SK-N-DZ (cell line): ENCODE measurements at regions not wholly inside any gene's neighbourhood (a gene's known extent, or its start where the extent isn't known, plus 50 kb on each side); places are given as distances from the start of the nearest gene placed in this dataset.

Source experiments
- DNase-seq: peaks from one replicate; pipeline ENCODE4 v3.0.0-alpha.2; 2015; ENCODE audit warnings: low spot score

- no peak for DNase-seq
Observed at GRCh38 chr5:92808474-92808873, 772.5 kb downstream of the NR2F1-AS1 start.

GRCh38 chr5:92807085-92807484 is 773.9 kb downstream of the NR2F1-AS1 start:
- DNase-seq = no peak

DNA sequence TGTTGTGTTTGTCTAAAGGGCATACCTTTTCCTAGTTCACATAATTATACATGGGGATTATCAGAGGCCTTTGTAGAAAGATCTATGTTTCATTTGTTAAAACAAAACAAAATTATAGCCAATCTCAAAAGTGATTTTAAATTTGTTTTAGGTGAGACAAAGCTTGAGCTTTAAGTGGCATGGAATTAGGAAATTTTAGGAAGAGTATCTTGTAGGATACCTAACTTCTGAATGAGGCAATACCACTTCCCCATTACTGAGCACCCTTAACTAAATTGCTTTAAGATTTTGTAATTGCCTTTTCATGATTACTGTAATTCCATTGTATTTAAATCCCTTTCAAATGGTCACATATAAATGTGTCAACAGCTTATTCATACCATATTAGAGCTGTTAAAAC is 775.6 kb downstream of the NR2F1-AS1 start:
- DNase-seq = no peak

- DNase-seq = no peak
Observed at GRCh38 chr5:92801911-92802310, 779.1 kb downstream of the NR2F1-AS1 start.

GRCh38 chr5:92800365-92800764 is 780.7 kb downstream of the NR2F1-AS1 start:
- no peak for DNase-seq

DNA sequence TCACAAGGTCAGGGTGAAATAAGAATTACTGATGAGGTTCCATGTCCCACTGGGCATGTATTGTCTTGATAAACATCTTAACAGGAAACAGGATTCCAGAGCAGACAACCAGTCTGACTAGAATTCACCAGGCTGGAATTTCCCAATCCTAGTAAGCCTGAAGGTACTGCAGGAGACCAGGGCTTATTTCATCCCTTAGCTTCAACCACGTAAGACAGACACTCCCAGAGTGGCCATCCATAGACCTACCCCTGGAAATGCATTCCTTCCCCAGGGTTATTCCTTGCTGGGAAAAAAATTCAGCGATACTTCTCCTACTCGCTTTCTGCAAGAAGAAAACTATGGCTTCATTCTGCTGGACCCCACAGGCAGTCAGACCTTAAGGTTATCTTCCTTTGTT is 785.4 kb downstream of the NR2F1-AS1 start:
- DNase-seq = no peak

- no peak for DNase-seq
Observed at GRCh38 chr5:92780057-92780456, 801.0 kb downstream of the NR2F1-AS1 start.

DNA sequence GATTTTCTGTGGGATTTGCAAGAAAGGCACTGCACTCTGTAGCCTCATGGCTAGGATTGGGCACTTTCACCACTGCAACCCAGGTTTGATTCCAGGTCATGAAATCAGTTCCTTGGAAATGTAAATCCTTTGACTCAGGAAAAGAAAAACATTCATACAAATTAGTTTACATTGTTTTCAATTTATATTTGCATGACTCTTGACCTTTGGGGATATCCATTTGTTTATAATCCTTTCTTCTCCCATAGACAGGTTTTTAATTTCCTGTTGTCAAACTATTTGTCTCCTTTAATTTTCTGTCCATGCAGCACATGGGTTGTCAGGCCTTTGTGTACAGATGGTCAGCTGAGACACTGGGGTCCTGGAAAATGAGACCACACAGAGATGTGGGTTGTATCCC is 801.5 kb downstream of the NR2F1-AS1 start:
- no peak for DNase-seq

GRCh38 chr5:92778261-92778660 is 802.8 kb downstream of the NR2F1-AS1 start:
- DNase-seq = no peak

- DNase-seq = no peak
Observed at GRCh38 chr5:92777421-92777820, 803.6 kb downstream of the NR2F1-AS1 start.

- no peak for DNase-seq
Observed at GRCh38 chr5:92775711-92776615, 805.1 kb downstream of the NR2F1-AS1 start.

DNA sequence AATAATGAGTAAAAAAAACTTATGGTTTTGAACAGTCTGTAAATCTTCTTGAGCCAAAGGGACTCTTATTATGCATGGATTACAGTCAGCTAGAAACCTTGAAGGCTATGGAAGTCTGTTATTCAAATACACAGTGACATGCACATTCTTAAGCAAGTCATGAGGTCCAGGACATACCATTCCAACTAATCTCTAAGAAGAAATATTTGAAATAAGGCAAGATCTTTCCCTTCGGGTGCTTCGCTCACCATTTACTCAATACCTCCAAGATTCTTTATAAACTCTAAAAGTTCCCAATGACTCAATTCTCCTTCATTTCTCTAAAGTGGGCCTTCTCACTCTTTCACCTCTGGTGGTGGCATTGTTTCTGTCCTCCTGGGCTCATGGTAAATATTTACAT is 811.0 kb downstream of the NR2F1-AS1 start:
- no peak for DNase-seq

GRCh38 chr5:92761585-92761984 is 819.4 kb downstream of the NR2F1-AS1 start:
- DNase-seq = no peak

GRCh38 chr5:92760550-92760949 is 820.5 kb downstream of the NR2F1-AS1 start:
- no peak for DNase-seq

GRCh38 chr5:92758552-92758951 is 822.5 kb downstream of the NR2F1-AS1 start:
- DNase-seq = no peak

GRCh38 chr5:92749943-92750342 is 831.1 kb downstream of the NR2F1-AS1 start:
- DNase-seq = no peak

DNA sequence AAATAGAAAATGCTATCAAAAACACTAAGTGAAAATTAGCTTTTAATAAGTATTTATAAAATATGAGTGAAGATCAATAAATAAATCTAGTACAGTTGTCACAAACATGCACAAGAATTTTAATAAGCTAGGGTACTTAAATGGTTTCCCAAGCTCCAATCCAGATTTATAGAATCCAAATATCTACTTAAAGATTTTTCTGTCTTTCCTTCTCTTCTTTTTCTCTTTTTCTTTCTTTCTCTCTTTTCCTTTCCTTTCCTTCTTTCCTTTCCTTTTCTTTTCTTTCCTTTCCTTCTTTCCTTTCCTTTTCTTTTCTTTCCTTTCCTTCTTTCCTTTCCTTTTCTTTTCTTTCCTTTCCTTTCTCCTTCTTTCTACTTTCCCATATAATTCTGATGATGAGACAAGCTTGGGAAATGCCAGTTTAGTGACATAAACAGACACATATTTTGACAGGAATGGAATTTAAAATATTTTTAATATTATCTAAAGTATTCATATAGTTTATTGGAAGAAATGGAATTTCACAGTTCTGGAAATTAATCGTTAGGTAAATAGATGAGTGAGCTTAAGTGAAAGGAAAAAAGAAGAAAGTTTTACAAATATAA is 832.8 kb downstream of the NR2F1-AS1 start:
- no peak for DNase-seq

DNA sequence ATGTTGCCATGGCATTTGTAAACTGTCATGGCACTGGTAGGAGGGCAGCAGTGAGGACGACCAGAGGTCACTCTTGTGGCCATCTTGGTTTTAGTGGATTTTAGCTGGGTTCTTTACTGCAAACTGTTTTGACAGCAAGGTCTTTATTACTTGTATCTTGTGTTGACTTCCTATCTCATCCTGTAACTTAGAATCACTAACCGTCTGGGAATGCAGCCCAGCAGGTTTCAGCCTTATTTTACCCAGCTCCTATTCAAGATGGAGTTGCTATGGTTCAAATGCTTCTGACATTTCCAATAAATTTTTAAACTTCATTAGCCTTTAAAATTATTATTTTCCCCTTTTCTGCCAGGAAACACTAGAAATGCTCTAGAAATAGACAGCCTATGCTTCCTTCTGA is 839.1 kb downstream of the NR2F1-AS1 start:
- no peak for DNase-seq

DNA sequence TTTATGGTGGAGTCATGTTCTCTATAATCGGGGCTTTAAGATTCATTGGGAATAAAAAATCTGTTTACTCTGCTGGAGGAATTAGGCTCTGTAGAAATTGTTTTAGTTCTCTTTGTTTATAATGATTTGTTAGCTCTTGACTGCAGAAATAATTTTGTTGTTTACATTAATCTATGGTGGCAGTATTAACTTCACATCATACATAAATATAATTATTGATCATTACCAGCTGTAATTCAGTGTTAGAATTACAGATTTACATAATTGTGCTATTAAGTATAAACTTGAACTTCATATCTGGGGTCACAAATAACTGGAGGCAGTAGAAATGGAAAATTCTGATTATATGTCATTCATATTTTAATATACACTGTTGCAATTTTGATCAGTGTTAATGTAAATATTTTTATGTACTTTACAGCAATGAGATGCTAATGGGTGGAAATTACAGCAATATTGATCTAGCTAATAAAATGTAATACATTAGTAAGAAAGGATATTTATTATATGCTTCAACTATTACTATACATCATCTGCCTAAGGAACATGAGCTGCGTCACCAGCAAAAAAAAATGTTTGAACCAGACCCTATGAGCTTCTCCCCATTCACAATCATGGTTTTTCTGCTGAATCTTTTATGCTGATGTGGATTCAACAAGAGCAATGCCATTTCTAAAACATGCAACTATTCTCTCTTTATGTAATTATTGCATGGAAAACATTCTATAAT is 846.6 kb downstream of the NR2F1-AS1 start:
- DNase-seq = no peak

DNA sequence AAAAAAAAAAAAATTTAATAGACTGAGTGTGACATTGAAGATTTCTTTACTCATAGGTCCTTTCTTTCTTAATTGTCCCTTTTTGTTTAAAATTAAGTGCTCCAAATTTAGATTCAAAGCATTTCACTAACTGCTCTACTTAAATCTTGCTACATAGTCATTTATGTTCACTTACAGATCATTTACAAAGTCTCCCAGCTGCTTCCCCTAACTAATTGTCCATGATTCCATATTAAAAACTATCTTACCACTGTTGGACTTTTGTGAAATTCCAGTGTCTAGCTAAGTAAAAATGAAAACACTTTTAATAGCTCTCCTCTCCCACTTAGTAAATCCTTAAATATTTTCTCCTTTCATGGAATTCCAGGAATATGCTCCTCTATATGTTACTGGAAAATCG is 850.5 kb downstream of the NR2F1-AS1 start:
- no peak for DNase-seq

DNA sequence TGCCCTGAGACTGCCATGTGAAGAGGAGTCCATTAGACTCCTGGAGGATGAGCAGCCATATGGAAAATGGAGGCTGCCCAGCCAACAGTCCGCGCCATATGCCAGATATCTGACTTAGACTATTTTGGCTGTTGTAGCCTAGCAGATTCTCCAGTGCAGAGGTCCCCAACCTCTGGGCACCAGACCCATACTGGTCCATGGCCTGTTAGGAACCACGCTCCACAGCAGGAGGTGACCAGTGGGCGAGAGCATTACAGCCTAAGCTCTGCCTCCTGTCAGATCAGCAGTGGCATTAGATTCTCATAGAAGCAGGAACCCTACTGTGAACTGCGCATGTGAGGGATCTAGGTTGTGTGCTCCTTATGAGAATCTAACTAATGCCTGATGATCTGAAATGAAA is 851.9 kb downstream of the NR2F1-AS1 start:
- no peak for DNase-seq

- DNase-seq = no peak
Observed at GRCh38 chr5:92715946-92716520, 865.0 kb downstream of the NR2F1-AS1 start.
